Activated CD4-positive, CD25-positive, alpha-beta regulatory T cell treated with anti-CD3 and anti-CD28 coated beads, Interleukin-2, amount 50 U/mL, for 72 hours (primary cell): ENCODE measurements at regions not wholly inside any gene's neighbourhood (a gene's known extent, or its start where the extent isn't known, plus 50 kb on each side); places are given as distances from the start of the nearest gene placed in this dataset.
"Not testable (repeated sequence)": the region's sequence is repeated elsewhere in the genome, so short reads cannot be mapped to it uniquely, and the experiment has no call there.

Source experiments
- DNase-seq: peaks from one replicate; pipeline ENCODE4 v3.0.0; 2021

DNA sequence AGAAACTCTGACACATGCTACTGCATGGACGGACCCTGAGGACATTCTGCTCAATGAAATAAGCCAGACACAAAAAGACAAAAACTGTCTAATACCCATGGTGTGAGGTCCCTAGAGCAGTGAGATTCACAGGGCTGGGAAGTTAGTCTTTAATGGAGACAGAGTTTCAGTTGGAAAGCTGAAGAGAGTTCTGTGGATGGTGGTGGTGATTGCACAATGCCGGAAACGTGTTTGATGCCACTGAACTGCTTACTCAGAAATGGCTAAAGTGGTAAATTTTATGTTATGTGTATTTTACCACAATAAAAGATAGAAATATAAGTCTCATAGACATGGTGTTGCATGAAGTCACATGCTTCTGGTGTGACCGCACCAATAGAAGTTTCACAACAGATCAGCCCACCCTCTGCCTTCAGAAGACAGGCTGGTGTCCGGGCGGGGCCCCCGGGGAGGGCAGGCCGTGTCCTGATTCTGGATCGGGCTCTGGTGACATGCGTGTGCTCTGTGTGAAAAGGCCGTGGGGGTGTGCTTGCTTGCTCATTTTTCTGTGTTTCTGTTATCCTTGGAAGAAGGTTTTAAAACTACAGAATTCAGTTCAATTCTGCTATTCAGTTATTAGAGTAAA, 108.5 kb upstream of the ZNF469 start:
- not testable (repeated sequence) for DNase-seq

DNA sequence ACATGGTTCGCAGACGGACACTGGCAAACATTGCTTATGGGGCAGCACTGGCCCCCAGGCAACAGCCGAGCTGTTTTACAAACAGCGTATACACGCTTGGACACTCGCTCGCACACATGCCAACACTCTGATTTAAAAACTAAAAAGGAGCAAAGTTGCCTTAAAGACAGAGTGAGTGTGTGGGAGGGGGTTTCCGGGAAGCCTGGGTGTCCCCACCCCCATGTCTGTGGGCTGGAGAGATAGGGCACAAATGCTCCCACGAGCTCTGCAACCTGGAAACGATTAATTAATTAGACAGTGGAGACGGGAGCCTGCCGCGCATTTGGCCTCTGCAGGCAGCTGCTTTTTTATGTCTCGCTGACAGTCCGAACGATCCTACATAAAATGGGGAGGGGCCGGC, 107.9 kb upstream of the ZNF469 start:
- no peak for DNase-seq

DNA sequence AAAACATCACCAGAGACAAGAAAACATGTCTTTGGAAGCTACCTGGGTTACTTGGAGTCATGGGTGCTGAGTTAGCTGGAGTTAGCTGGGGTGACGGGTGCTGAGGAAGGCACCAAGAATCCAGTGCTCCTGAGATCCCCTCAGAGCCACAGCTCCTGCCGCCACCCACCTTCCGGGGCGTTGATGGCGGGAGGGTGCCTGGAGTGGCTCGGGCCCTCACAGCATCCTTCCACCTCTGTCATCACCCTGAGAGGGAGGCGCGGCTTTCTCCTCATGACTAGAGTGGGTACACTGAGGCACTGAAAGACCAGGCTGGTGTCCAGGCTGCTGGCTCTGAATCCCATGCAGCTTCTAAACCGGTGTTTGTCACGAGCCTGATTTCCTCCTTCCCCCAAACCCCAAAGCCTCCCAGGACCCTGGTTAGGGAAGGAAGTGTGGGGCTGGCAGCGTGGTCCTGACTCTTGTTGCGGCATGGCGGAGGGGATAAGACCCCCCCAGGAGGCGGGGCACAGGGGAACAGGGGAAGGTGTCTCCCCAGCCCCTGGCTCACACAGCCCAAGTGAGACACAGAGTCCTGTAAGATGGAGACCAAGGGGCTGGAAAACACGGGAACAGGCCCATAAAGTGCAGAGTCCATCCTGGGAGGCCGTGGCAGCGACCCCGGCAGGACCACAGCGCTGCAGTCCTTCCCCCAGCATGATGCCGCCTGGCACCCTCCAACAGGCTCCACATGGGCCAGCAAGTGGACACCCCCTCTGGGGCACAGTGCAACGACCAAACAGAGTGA, 107.2 kb upstream of the ZNF469 start:
- not testable (repeated sequence) for DNase-seq

DNA sequence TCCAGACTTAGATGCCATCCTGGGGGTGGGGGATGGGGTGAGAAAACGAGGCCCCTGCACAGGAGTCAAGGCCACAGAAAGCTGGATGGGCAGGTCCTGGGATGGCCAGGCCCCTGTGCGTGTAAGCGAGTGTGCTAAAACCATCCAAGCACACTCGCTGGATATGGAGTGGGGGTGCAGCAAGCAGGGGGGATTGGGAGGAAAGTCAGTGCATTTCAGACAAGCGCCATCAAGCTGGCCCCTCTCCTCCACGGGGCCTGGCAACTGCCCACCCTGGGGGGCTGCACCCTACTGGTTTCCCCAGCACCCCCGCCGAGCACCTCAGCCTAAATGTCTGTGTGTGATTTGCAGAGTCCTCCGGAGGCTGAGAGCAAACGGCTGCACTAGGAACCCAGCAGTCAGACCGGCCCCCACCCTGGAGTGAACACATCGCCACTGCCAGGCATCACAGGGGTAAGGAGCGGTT, 106.6 kb upstream of the ZNF469 start:
- DNase-seq = not testable (repeated sequence)

DNA sequence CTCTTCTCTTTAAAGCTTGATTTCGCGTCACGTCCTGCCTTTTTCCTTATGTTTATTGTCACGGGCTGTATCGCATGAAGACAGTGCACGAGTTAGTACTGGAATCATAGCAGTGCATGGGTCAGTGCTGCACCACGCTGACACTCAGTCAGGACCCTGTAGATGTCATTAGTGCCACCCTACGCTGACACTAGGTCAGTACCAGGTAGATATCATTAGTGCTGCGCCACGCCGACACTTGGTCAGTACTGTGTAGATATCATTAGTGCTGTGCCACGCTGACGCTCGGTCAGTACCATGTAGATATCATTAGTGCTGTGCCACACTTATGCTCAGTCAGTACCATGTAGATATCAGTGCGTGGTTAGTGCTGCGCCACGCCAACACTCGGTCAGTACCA, 106.2 kb upstream of the ZNF469 start:
- DNase-seq = no peak

DNA sequence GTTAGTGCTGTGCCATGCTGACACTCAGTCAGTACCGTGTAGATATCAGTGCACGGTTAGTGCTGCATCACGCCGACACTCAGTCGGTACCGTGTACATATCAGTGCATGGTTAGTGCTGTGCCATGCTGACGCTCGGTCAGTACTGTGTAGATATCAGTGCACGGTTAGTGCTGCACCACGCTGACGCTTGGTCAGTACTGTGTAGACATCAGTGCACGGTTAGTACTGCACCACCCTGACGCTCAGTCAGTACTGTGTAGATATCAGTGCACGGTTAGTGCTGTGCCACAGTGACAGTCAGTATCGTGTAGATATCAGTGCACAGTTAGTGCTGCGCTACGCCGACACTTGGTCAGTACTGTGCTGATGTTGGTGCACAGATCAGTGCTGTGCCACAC, 102.8 kb upstream of the ZNF469 start:
- no peak for DNase-seq

DNA sequence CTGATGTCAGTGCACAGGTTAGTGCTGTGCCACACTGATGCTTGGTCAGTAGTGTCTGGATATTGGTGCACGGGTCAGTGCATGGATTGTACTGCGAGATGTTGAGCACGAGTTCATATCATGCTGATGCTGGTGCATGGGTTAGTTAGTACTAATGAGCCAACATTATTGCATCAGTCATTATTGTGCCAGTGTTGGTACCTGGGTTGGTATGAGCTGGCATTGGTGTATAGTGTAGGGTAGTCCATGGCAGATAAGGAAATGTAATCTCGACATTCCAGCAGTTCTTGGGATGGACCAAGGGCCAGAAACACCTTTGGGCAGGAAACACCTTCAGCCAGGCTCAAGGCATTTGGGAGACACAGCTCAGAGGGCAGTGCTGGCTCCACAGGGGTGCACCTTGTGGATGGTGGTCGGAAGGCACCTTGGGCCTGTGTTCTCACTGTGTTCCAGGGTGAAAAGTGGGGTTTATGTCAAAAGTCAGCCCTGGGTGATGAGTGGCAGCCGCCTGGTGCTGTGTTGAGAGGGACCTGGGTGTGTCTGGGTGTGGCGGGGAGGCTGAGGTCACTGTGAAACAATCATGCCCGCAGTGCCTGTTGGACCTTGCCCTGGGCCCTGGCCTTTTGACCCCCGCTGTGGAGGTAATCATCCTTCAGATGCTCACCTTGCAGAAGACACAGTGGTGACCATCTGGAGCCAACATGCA, 100.7 kb upstream of the ZNF469 start:
- DNase-seq = no peak

DNA sequence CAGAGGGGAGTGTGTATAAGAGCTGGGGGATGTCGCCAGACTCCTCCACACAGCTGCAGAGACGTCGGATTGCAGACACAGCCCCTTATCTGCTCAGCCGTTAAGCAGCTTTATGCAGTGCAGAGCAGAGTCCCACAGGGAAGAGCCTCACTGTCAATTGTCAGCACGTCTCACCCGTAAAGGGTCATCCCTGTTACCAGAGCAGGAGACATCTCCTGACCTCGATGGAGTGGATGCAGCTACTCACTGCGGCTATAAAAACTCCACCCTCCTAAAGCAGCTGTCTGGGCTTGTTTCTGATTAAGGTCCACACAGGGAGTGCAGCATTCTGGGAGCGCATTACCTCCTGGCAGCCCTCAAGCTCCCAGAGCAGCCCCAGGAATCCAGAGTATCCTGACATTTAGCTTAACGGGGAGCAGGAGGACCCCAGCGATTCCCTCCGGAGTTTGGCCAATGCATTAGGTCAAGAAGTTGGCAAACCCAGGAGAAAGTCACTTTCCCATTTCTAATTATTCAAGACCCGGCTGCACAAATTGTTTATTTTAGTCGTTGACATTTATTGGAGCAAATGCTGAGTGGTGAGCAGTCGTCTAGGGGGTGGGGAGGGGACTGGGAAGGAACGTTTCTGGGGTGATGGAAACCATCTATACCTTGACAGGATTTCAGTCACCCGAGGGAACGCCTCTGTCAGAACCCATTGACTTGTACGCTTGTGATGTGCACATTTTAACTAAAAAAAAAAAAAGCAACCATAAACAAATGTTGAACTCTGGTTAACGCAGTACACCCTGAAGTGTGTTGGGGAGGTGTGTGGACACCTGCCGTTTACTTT, 100.0 kb upstream of the ZNF469 start:
- no peak for DNase-seq

DNA sequence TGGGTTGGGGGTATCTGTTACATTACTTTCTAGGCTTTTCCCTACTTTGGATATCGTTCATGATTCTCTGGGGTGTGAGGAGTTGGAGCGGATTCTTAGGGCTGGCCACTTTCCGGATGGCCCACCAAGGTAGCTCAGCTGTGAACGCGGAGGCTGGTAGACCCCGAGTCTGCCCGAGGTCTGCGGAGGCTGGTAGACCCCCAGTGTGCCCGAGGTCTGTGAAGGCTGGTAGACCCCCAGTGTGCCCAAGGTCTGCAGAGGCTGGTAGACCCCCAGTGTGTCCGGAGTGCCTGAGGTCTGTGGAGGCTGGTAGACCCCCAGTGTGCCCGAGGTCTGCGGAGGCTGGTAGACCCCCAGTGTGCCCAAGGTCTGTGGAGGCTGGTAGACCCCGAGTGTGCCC, 99.2 kb upstream of the ZNF469 start:
- DNase-seq = no peak

DNA sequence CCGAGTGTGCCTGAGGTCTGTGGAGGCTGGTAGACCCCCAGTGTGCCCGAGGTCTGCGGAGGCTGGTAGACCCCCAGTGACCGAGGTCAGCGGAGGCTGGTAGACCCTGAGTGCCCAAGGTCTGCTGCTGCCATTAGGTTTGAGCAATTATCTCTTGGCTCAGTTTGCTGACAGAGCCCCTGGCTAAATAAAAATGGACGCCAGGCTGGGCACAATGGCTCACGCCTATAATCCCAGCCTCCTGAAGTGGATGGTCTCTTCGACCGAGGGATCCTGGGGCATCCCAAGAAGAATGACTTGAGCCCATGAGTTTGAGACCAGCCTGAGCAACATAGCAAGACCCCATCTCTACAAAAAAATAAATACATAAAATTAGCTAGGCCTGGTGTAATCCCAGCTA, 98.7 kb upstream of the ZNF469 start:
- DNase-seq = no peak

DNA sequence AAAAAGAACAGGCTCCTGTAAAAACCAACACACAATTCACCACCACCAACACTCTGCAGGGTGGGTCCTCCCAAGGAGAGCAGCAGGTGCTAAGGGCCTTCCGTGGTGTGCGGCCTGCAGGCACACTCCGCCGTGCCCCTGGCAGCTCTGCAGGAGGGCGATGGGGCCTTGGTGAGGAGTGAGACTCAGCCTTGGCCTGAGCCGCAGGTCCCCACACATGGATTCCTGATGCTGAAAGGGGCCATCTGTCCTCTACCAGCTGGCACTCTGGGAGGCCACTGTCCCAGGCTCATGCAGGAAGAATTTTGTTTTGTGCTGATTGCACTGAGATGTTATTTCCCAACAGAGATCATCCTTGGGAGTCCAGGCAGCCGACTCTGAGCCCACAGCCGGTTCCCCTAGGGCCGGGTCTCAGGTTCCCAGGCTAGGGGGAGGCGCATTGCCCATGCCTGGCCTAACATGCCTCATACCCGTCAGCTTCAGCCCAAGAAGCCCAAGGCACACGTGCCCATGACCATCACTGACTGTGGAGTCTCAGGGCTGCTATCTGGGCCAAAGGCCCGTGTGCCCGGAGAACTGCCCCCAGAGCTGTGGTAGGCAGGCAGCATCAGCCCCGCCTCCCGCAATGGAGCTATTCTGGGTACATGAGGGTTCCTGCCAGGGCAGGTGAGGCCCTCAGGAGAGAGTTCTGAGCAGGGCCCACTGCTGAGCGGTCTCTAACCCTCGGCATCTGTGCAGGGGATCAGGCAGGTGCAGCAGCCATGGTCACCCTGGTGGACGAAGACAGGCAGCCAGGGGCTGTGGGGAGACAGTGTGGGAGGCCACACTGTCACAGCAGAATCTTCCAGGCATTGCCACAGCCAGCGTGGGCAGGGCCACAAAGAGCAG, 97.9 kb upstream of the ZNF469 start:
- DNase-seq = no peak

DNA sequence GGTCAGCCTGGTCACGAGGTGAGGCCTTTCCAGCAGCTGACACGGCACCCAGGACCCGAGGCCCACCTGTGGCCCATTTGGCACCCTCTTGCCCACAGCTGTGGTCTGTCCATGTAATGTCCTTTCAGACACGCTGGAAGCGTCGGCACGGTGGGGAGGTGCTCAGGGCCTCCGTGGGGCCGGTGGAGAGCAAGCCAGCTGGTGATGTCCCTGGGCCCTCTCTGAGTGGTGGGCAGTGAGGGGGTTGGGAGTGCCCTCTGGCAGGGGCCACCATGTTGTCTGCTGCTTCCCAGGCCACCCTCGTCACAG, 97.3 kb upstream of the ZNF469 start:
- DNase-seq = no peak

DNA sequence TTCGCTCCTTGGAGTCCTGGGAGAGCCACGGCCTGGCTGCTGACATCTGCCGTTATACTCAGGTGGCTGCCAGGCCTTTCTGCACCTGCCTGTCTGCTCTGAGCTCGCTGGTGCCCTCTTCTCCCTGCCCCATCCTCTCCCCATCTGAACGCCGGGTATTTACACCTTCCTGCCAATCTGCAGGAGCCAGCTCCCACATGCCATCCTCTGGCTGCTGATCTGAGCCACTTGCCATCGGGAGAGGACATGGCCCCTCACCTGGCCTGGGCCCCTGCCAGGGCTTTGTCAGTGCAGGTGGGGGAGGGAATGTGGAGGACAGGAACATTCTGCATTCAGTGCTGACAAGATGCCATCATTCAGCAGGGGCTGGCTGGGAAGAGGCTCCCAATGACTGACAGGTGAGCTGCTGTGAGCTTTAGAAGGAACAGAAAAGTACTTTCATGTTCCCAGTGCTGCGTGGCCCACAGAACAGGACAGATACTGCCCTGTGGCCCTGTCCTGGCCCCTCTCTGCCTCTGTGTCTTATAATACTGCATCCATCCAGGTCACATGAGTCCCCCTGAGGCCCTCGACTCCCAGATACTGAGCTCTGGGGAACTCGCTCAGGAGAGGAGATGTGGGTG, 96.3 kb upstream of the ZNF469 start:
- DNase-seq = no peak

DNA sequence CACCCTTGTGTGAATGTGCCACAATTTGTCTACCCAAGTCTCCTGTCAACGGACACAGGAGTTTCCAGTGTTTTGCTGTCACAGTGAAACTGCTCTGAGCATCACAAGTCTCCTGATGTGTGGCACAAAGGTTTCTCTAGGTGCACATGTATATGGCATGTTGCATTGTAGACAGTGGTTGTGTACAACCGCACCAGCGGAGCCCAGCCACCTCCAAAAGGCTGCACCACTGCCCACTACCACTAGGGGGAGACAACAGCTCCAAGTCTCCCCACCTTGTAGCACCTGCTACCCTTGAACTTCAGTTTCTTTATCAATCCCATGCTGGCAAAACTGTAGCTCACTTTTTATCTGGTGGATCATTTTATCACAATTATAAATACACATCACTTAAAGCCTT, 95.5 kb upstream of the ZNF469 start:
- DNase-seq = peak; percentile 50

DNA sequence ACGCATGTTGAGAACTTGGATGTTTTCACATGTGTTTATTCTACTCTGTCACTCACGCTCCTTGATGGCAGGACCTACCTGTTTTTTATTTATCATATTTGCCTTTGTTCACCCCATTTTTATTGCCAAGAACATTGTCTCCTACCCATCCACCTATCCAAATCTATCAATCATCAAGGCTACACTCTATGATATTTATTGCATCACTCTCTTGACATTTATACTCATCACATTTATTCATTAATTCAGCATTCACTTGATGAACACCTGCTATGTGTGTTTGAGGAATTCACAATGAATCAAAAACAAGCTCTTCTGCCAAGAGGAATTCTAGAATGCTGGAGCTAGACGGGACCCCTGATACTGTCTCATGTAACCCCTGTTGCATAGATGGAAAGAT, 94.5 kb upstream of the ZNF469 start:
- no peak for DNase-seq

DNA sequence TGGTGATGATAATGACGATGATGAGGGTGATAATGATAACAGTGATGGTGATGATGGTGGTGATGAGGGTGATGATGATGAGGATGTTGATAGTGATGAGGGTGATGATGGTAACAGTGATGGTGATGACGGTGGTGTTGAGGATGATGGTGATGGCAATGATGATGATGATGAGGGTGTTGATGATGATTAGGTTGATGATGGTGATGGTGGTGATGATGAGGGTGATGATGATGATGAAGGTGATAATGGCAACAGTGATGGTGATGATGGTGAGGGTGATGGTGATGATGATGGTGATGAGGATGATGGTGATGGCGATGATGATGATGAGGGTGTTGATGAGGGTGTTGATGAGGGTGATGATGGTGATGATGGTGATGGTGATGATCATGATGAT, 93.8 kb upstream of the ZNF469 start:
- DNase-seq = no peak

DNA sequence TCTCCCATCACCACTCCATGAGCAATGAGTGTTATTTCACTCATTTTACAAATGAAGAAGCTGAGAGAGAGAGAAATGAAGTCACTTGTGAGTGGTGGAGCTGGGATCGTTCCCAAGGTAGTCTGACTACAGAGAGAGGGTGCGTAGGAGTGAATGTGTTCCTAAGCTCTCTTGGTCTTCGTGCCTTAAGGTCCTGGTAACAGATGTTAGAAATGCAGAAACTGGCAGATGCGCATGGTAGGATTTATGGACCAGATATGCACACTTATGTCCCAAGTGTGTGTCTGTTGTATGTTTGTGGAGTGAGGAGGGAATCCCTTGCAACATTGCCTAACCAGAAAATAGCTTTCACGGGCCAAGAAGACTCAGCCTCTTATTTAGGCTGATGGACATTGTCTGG, 93.2 kb upstream of the ZNF469 start:
- no peak for DNase-seq

DNA sequence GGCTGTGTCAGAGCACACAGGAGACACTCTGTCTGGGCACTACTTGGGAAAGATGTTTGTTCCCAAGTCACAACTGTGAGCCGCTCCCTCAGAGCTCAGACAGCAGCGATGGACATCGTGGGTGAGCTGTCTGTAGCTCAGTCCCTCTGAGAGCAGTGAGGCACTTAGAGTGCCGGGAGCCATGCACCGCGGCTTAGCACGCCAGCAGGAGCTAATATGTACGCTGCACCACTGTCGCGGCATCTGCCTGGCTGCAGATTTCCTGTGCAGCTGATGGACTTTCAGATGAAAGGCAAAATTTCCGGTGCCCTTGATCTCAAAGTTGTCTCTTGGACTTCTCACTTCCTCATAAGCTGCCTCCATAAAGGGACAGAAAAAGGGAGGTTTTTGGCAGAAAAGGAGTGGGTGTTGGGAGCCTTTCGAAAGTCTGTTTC, 92.8 kb upstream of the ZNF469 start:
- DNase-seq = no peak

DNA sequence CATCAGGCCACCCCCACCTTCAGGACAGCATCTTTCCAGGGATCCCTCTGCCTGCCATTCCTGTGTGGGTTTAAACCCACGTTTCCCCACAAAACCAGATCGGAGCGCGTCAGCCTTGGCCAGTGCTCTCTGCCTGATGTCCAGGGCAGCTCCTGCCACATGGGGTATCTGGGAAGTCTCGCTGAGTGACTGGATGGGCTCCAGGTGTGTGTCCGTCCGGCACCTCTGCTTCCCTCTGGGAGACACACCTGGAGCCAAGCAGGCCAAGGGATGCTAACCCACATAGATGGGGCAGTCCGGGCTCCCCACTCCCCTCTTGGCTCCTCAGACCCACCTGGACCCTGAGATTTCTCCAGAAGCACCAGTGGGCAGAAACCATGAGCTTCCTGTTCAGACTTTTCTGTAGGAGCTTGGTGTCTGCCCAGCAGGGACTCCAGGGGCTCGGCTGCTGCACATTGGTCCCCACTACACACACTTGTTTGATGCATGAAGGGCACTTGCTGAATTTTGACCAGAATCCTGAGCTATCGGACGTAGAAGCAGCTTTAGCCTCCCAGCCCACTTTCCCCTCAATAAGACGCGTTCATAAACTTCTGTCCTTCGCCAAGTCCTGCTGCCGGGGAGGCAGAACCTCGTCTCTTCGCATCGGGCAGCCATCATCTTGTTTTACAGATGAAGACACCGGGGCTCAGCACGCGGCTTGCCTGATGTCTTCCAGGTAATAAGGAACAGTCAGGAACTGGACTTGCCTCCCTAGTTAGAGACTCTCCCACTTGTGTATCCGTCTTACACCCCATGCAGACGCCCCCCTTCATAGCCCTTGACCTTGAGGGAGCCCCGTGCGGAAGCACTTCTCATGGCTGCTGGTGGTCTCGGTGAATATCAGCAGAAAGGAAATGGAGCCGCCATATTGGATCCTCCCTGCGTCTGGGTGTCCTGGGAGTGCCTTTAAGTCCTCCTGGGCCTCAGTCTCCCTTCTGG, 91.6 kb upstream of the ZNF469 start:
- no peak for DNase-seq
